Chondrocyte (in vitro differentiated cells): ENCODE measurements at regions not wholly inside any gene's neighbourhood (a gene's known extent, or its start where the extent isn't known, plus 50 kb on each side); places are given as distances from the start of the nearest gene placed in this dataset.

ENCODE experiments used
- DNase-seq: peaks from one replicate; pipeline ENCODE4 v3.0.0; 2021; ENCODE audit warnings: mixed read lengths, low spot score
- H3K27ac Mint-ChIP-seq: one replicate; pipeline ENCODE4 v1.8.0; 2021; ENCODE audit warnings: mild to moderate bottlenecking, moderate library complexity, mixed read lengths; ENCODE audit not compliant: unreplicated experiment
- H3K27me3 Mint-ChIP-seq: 2 replicates; pipeline ENCODE4 v1.8.0; 2021; ENCODE audit warnings: low read depth, mixed read lengths
- H3K36me3 Mint-ChIP-seq: 2 replicates; pipeline ENCODE4 v1.8.0; 2021; ENCODE audit warnings: low read depth, mixed read lengths
- H3K4me1 Mint-ChIP-seq: 2 replicates; pipeline ENCODE4 v1.8.0; 2021; ENCODE audit warnings: low read depth, mild to moderate bottlenecking, mixed read lengths
- H3K4me3 Mint-ChIP-seq: one replicate; pipeline ENCODE4 v1.8.0; 2021; ENCODE audit warnings: mild to moderate bottlenecking, moderate library complexity, mixed read lengths; ENCODE audit not compliant: unreplicated experiment
- H3K9me3 Mint-ChIP-seq: 2 replicates; pipeline ENCODE4 v1.8.0; 2021; ENCODE audit warnings: low read depth, mixed read lengths
- TF ChIP-seq, protein P1 (sequence below): fragments of 200-600 bp; sonication (generic); IDR thresholded peaks from 2 replicates; pipeline ENCODE4 v1.5.0; 2021; ENCODE audit warnings: antibody characterized with exemption, mild to moderate bottlenecking, moderate library complexity

DNA sequence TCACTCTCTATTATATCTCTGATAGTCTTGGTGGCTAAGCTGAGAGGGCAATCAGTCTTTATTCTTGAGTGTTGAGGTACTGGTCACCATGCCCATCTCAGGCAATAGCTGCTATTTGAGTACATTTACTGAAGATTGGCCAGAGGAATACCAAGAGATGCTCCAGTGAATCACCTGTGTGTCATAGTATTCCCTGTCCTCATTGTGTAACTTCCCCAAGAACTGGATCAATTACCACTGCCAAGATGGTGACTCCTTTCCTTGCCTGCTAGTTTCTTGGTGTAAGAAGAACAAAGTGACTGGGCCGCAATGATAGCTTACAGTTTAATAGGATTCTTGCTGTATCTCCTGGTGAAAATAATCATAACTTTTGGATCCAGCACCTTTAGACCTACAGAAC is 418.7 kb upstream of the KIF2A start:
- no peak for DNase-seq
- Mint-ChIP-seq H3K4me3 (no peak overlapping the region), H3K4me1 (peaks cover 10% of the 10 kb centered on the region), H3K27ac (no peak overlapping the region), H3K9me3 (peaks cover 26% of the 10 kb centered on the region), H3K36me3 (peaks cover 8% of the 10 kb centered on the region), H3K27me3 (no peaks in the 10 kb centered on the region)
- TF ChIP-seq, protein P1, sequence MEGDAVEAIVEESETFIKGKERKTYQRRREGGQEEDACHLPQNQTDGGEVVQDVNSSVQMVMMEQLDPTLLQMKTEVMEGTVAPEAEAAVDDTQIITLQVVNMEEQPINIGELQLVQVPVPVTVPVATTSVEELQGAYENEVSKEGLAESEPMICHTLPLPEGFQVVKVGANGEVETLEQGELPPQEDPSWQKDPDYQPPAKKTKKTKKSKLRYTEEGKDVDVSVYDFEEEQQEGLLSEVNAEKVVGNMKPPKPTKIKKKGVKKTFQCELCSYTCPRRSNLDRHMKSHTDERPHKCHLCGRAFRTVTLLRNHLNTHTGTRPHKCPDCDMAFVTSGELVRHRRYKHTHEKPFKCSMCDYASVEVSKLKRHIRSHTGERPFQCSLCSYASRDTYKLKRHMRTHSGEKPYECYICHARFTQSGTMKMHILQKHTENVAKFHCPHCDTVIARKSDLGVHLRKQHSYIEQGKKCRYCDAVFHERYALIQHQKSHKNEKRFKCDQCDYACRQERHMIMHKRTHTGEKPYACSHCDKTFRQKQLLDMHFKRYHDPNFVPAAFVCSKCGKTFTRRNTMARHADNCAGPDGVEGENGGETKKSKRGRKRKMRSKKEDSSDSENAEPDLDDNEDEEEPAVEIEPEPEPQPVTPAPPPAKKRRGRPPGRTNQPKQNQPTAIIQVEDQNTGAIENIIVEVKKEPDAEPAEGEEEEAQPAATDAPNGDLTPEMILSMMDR: no peak

DNA sequence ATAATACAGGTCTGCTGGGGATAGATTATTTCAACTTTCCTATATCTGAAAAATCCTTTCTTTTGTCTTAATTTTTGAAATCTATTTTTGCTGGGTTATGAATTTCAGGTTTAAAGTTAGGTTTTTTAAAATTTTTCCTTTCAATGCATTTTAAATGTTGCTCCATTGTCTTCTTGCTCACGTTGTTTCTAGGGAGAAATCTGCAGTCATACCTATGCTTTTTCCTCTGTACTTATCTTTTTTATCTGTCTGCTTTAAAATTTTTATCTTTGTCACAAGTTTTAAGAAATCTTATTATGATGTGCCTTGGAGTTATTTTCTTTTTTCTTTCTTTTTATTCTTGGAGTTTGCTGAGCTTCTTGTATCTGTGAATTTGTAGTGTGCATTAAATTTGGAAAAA is 412.0 kb upstream of the KIF2A start:
- Mint-ChIP-seq H3K36me3 (peaks cover 12% of the 10 kb centered on the region), H3K4me3 (no peak overlapping the region), H3K9me3 (peaks cover 43% of the 10 kb centered on the region), H3K27me3 (peaks cover 5% of the 10 kb centered on the region), H3K4me1 (no peaks in the 10 kb centered on the region), H3K27ac (no peak overlapping the region)
- TF ChIP-seq, protein P1: no peak
- no peak for DNase-seq

DNA sequence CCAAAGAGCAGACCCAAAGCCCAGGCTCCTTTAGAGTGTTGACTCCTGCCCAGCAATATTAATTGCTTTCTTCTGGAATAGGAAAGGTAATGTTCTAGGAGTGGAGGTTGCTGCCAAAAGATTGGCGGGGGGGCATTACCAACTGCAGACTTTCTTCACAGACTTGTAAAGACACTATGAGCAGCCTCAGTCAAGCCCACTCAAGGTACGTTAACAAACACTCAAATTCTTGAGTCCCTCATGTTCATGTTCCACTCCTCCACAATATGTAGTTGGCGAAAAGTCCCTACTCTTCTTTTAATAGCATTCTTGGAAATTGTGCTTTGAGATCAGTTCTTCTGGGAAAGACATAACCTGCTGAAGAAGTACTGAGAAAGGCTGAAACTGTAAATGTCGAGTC is 409.2 kb upstream of the KIF2A start:
- no peak overlapping the region for H3K4me3 Mint-ChIP-seq
- peaks cover 10% of the 10 kb centered on the region for H3K27me3 Mint-ChIP-seq
- TF ChIP-seq, protein P1: no peak
- peaks cover 8% of the 10 kb centered on the region for H3K36me3 Mint-ChIP-seq
- H3K9me3 Mint-ChIP-seq: peaks cover 24% of the 10 kb centered on the region
- DNase-seq: no peak
- no peak overlapping the region for H3K27ac Mint-ChIP-seq
- H3K4me1 Mint-ChIP-seq: no peaks in the 10 kb centered on the region

DNA sequence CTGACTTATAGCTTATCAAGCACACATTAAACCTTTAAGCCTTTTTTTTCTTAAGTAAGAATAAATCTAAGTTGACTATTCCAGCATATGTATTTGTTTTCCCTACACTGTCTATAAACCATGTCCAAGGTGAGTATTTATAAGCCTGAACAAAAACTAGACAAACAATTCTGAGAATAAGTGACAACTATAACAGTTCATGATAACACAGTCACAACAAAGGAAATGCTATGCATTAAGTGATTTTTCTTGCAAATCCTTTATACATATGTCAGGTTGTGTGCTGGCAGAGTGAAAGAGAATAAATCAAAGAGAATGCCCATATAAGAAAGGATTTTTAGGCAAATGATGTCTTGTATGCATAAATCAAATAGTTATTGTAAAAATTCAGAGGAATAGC is 408.8 kb upstream of the KIF2A start:
- no peak for DNase-seq
- no peaks in the 10 kb centered on the region for H3K4me1 Mint-ChIP-seq
- H3K9me3 Mint-ChIP-seq: peaks cover 24% of the 10 kb centered on the region
- H3K27ac Mint-ChIP-seq: no peak overlapping the region
- peaks cover 12% of the 10 kb centered on the region for H3K27me3 Mint-ChIP-seq
- TF ChIP-seq, protein P1: no peak
- H3K36me3 Mint-ChIP-seq: peaks cover 8% of the 10 kb centered on the region
- H3K4me3 Mint-ChIP-seq: no peak overlapping the region

DNA sequence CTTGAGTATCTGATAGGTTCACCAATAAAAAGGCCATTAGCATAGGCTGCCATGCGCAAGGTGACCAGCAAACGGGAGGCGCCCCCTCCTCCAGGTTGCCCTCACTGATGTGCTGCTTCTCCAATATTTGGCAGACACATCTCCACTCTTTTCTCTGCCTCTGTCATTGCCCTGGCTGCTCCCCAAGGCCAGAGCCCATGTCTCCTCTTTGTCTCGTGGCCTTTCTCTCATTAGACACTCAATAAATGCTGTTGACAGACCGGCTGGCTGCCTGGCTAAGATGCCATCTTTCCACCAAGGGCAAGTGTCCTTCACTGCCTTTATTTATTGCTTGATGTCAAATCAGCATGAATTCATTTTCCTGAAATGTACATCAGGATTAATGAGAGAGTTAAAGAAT is 404.0 kb upstream of the KIF2A start:
- H3K4me3 Mint-ChIP-seq: no peak overlapping the region
- no peaks in the 10 kb centered on the region for H3K4me1 Mint-ChIP-seq
- H3K36me3 Mint-ChIP-seq: no peaks in the 10 kb centered on the region
- TF ChIP-seq, protein P1: no peak
- no peak overlapping the region for H3K27ac Mint-ChIP-seq
- H3K9me3 Mint-ChIP-seq: no peaks in the 10 kb centered on the region
- H3K27me3 Mint-ChIP-seq: peaks cover 14% of the 10 kb centered on the region
- no peak for DNase-seq
